ENCODE measurements at regions not wholly inside any gene's neighbourhood (a gene's known extent, or its start where the extent isn't known, plus 50 kb on each side); places are given as distances from the start of the nearest gene placed in this dataset.

DNA sequence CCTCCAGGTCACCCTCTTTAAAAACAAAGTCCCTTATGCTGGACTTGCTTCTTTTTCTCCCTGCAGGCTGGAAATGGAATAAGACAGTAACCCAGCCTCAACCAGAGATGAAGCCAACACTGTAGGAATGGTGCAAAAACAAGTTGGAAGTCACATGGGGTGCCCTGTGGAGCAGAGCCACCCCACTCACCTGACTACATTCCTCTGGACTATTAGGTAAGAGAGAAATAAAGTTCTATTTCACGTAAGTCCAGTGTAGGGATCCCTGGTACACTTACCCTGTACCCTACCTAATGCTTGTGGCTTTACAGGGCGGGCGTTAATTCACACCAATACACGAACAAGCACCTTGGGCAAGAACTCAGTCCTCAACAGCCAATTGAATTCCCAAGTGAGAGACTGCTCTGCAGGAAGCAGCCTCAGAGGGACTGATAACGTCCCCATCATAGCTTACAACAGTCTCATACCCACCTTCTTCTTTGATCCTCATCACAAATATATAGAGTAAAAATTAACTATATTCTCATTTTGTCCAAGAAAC is 112.5 kb upstream of the FGGY start:
- TF ChIP-seq, protein P1, sequence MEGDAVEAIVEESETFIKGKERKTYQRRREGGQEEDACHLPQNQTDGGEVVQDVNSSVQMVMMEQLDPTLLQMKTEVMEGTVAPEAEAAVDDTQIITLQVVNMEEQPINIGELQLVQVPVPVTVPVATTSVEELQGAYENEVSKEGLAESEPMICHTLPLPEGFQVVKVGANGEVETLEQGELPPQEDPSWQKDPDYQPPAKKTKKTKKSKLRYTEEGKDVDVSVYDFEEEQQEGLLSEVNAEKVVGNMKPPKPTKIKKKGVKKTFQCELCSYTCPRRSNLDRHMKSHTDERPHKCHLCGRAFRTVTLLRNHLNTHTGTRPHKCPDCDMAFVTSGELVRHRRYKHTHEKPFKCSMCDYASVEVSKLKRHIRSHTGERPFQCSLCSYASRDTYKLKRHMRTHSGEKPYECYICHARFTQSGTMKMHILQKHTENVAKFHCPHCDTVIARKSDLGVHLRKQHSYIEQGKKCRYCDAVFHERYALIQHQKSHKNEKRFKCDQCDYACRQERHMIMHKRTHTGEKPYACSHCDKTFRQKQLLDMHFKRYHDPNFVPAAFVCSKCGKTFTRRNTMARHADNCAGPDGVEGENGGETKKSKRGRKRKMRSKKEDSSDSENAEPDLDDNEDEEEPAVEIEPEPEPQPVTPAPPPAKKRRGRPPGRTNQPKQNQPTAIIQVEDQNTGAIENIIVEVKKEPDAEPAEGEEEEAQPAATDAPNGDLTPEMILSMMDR (IDR thresholded peaks at IDR 0.05): no peak
- no peak for TF ChIP-seq POLR2A (IDR thresholded peaks at IDR 0.05)
- TF ChIP-seq EP300 (IDR thresholded peaks at IDR 0.05): no peak

Data from tibial nerve (tissue), 4 donors.